NCI-H146 treated with DMSO at 0.1 percent for 48 hours (cell line): ENCODE measurements at regions not wholly inside any gene's neighbourhood (a gene's known extent, or its start where the extent isn't known, plus 50 kb on each side); places are given as distances from the start of the nearest gene placed in this dataset.
"Not testable (repeated sequence)": the region's sequence is repeated elsewhere in the genome, so short reads cannot be mapped to it uniquely, and the experiment has no call there.

Experiments used
- DNase-seq: peaks from one replicate; lab custom pipeline; 2025; ENCODE audit not compliant: unreplicated experiment; lab: John Stamatoyannopoulos, UW

GRCh38 chr1:219434285-219434922 lies 178.5 kb downstream of the ZC3H11B start:
- no peak for DNase-seq

GRCh38 chr1:219433496-219434131 lies 179.3 kb downstream of the ZC3H11B start:
- DNase-seq = peak; percentile 89

- no peak for DNase-seq
Observed at GRCh38 chr1:219433001-219433400, 179.9 kb downstream of the ZC3H11B start.

- no peak for DNase-seq
Observed at GRCh38 chr1:219432191-219432606, 180.7 kb downstream of the ZC3H11B start.

GRCh38 chr1:219430419-219430818 lies 182.5 kb downstream of the ZC3H11B start:
- no peak for DNase-seq

- DNase-seq = no peak
Observed at GRCh38 chr1:219428651-219429050, 184.3 kb downstream of the ZC3H11B start.

GRCh38 chr1:219427989-219428388 lies 184.9 kb downstream of the ZC3H11B start:
- DNase-seq = no peak

- no peak for DNase-seq
Observed at GRCh38 chr1:219427403-219427802, 185.5 kb downstream of the ZC3H11B start.

- DNase-seq = no peak
Observed at GRCh38 chr1:219422811-219423598, 189.9 kb downstream of the ZC3H11B start.

GRCh38 chr1:219420913-219421312 lies 192.0 kb downstream of the ZC3H11B start:
- no peak for DNase-seq

GRCh38 chr1:219419860-219420259 lies 193.0 kb downstream of the ZC3H11B start:
- no peak for DNase-seq

- no peak for DNase-seq
Observed at GRCh38 chr1:219419065-219419464, 193.8 kb downstream of the ZC3H11B start.

- DNase-seq = no peak
Observed at GRCh38 chr1:219417610-219418009, 195.3 kb downstream of the ZC3H11B start.

GRCh38 chr1:219416598-219417238 lies 196.2 kb downstream of the ZC3H11B start:
- peak; percentile 17 for DNase-seq

GRCh38 chr1:219415915-219416314 lies 197.0 kb downstream of the ZC3H11B start:
- no peak for DNase-seq

GRCh38 chr1:219415433-219415832 lies 197.5 kb downstream of the ZC3H11B start:
- no peak for DNase-seq

- no peak for DNase-seq
Observed at GRCh38 chr1:219414250-219414649, 198.7 kb downstream of the ZC3H11B start.

GRCh38 chr1:219413536-219413935 lies 199.4 kb downstream of the ZC3H11B start:
- DNase-seq = no peak

GRCh38 chr1:219412772-219413171 lies 200.1 kb downstream of the ZC3H11B start:
- DNase-seq = no peak

- DNase-seq = not testable (repeated sequence)
Observed at GRCh38 chr1:219410721-219411120, 202.2 kb downstream of the ZC3H11B start.

GRCh38 chr1:219405531-219406331 lies 207.2 kb downstream of the ZC3H11B start:
- no peak for DNase-seq
